ENCODE measurements at regions not wholly inside any gene's neighbourhood (a gene's known extent, or its start where the extent isn't known, plus 50 kb on each side); places are given as distances from the start of the nearest gene placed in this dataset.
A peak's percentile ranks its signal among the peaks of the same experiment; 100 is the strongest.

GRCh38 chr5:87945286-87945650 is 323.4 kb downstream of the TMEM161B start:
- H3K9ac ChIP-seq (ENCODE audit: low read length): peak overlapping the region; percentile 46
- H3K27me3 ChIP-seq (ENCODE audit: insufficient read depth, low read depth, low read length): no peaks in the 10 kb centered on the region
- no peaks in the 10 kb centered on the region for H3K9me2 ChIP-seq (ENCODE audit: insufficient read depth, low read length)
- peak overlapping the region; percentile 75 for H3K27ac ChIP-seq (ENCODE audit: low read length)
- H4K20me1 ChIP-seq (ENCODE audit: insufficient read depth): no peaks in the 10 kb centered on the region
- H3K9me3 ChIP-seq (ENCODE audit: low read length): no peaks in the 10 kb centered on the region
- peak overlapping the region; percentile 12 for H3K4me2 ChIP-seq (ENCODE audit: low read length)
- H3K79me2 ChIP-seq (replicated peaks; ENCODE audit: insufficient read depth, low read length): no peaks in the 10 kb centered on the region
- peak overlapping the region; percentile 29 for H3K4me3 ChIP-seq (ENCODE audit: low read length)
- H3K36me3 ChIP-seq (ENCODE audit: insufficient read depth, low read length): no peaks in the 10 kb centered on the region
- no peak for TF ChIP-seq SMC3 (conservative IDR thresholded peaks at IDR 0.05; ENCODE audit: poor library complexity)
- no peak for TF ChIP-seq EZH2 (IDR thresholded peaks at IDR 0.05; ENCODE audit: borderline replicate concordance, insufficient read depth, low read length, poor library complexity, severe bottlenecking)
- TF ChIP-seq REST (IDR thresholded peaks at IDR 0.05; ENCODE audit: borderline replicate concordance): no peak
- no peak for TF ChIP-seq EP300 (conservative IDR thresholded peaks at IDR 0.05; ENCODE audit: poor library complexity, severe bottlenecking)
- no peak for TF ChIP-seq POLR2AphosphoS5 (IDR thresholded peaks at IDR 0.05)
- no peak for TF ChIP-seq MXI1 (conservative IDR thresholded peaks at IDR 0.05; ENCODE audit: poor library complexity, severe bottlenecking)
- TF ChIP-seq TAF1 (IDR thresholded peaks at IDR 0.05; ENCODE audit: low read depth): no peak
- no peaks in the 10 kb centered on the region for H3F3A ChIP-seq (ENCODE audit: insufficient read depth, low read length, poor library complexity, severe bottlenecking)
- H2AFZ ChIP-seq (ENCODE audit: low read depth, low read length): no peak overlapping the region

- H3K79me2 ChIP-seq (replicated peaks; ENCODE audit: insufficient read depth, low read length): no peaks in the 10 kb centered on the region
- H3F3A ChIP-seq (ENCODE audit: insufficient read depth, low read length, poor library complexity, severe bottlenecking): no peaks in the 10 kb centered on the region
- H3K27me3 ChIP-seq (ENCODE audit: insufficient read depth, low read depth, low read length): no peaks in the 10 kb centered on the region
- H2AFZ ChIP-seq (ENCODE audit: low read depth, low read length): no peak overlapping the region
- H3K9me3 ChIP-seq (ENCODE audit: low read length): no peaks in the 10 kb centered on the region
- H3K9ac ChIP-seq (ENCODE audit: low read length): peak overlapping the region; percentile 46
- no peaks in the 10 kb centered on the region for H3K36me3 ChIP-seq (ENCODE audit: insufficient read depth, low read length)
- H3K4me2 ChIP-seq (ENCODE audit: low read length): peak overlapping the region; percentile 12
- H3K27ac ChIP-seq (ENCODE audit: low read length): peak overlapping the region; percentile 75
- TF ChIP-seq MXI1 (conservative IDR thresholded peaks at IDR 0.05; ENCODE audit: poor library complexity, severe bottlenecking) (peak; percentile 29), EP300 (conservative IDR thresholded peaks at IDR 0.05; ENCODE audit: poor library complexity, severe bottlenecking) (peak; percentile 73), POLR2AphosphoS5 (IDR thresholded peaks at IDR 0.05) (peak; percentile 59), RAD21 (conservative IDR thresholded peaks at IDR 0.05) (no peak)
- peak overlapping the region; percentile 29 for H3K4me3 ChIP-seq (ENCODE audit: low read length)
- H4K20me1 ChIP-seq (ENCODE audit: insufficient read depth): no peaks in the 10 kb centered on the region
- no peaks in the 10 kb centered on the region for H3K9me2 ChIP-seq (ENCODE audit: insufficient read depth, low read length)
Observed at GRCh38 chr5:87944553-87945285, 323.9 kb downstream of the TMEM161B start.

- H2AFZ ChIP-seq (ENCODE audit: low read depth, low read length): no peak overlapping the region
- H3K9me3 ChIP-seq (ENCODE audit: low read length): no peaks in the 10 kb centered on the region
- no peaks in the 10 kb centered on the region for H3K79me2 ChIP-seq (replicated peaks; ENCODE audit: insufficient read depth, low read length)
- no peaks in the 10 kb centered on the region for H3K9me2 ChIP-seq (ENCODE audit: insufficient read depth, low read length)
- no peaks in the 10 kb centered on the region for H3F3A ChIP-seq (ENCODE audit: insufficient read depth, low read length, poor library complexity, severe bottlenecking)
- H3K27me3 ChIP-seq (ENCODE audit: insufficient read depth, low read depth, low read length): no peaks in the 10 kb centered on the region
- H3K4me2 ChIP-seq (ENCODE audit: low read length): peak overlapping the region; percentile 18
- H3K27ac ChIP-seq (ENCODE audit: low read length): peak overlapping the region; percentile 52
- H3K9ac ChIP-seq (ENCODE audit: low read length): peak overlapping the region; percentile 6
- TF ChIP-seq EP300 (conservative IDR thresholded peaks at IDR 0.05; ENCODE audit: poor library complexity, severe bottlenecking) (peak; percentile 94), REST (IDR thresholded peaks at IDR 0.05; ENCODE audit: borderline replicate concordance) (no peak), CTCF (IDR thresholded peaks at IDR 0.05; ENCODE audit: poor library complexity, severe bottlenecking) (no peak), POLR2AphosphoS5 (IDR thresholded peaks at IDR 0.05) (peak; percentile 81), SMC3 (conservative IDR thresholded peaks at IDR 0.05; ENCODE audit: poor library complexity) (no peak)
- H3K36me3 ChIP-seq (ENCODE audit: insufficient read depth, low read length): no peaks in the 10 kb centered on the region
- no peaks in the 10 kb centered on the region for H4K20me1 ChIP-seq (ENCODE audit: insufficient read depth)
- H3K4me3 ChIP-seq (ENCODE audit: low read length): peak overlapping the region; percentile 36
Observed at GRCh38 chr5:87940775-87941174, 327.9 kb downstream of the TMEM161B start.

Measured in neural cell (in vitro differentiated cells).